ENCODE measurements at regions not wholly inside any gene's neighbourhood (a gene's known extent, or its start where the extent isn't known, plus 50 kb on each side); places are given as distances from the start of the nearest gene placed in this dataset.

- in situ Hi-C loops (cut with MboI; ENCODE audit: low sequenced_read_pairs) = no loop called here
- no peak overlapping the region for H3K4me3 ChIP-seq
- H3K27me3 ChIP-seq (ENCODE audit: low read depth) = peaks cover 14% of the 10 kb centered on the region
- no peaks in the 10 kb centered on the region for H3K36me3 ChIP-seq (replicated peaks)
- no peaks in the 10 kb centered on the region for H3K9me3 ChIP-seq
- DNase-seq (ENCODE audit: low spot score in 2 of 2) = no peak
- no peaks in the 10 kb centered on the region for H3K4me1 ChIP-seq
These were observed 183.2 kb upstream of the CD180 start for GRCh38 chr5:67379753-67380152.

DNA sequence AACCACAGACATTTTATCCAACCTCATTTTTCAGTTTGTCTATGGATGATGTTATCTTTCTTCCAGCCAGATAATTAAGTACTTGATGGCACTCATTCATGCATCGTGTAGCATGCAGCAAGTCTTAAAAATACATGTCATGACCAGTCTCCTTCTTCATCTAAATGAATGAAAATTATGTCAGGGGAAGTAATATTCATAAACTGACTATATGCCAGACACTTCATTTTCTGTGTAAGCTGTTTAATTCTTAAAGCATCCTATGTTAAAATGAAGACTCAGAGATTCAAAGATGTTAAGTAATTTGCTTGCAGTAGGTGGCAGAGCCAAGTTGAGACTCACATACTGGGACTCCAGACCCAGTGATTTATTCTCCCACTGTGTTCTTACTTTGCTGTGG lies 181.7 kb upstream of the CD180 start:
- DNase-seq (ENCODE audit: low spot score in 2 of 2) = no peak
- Histone ChIP-seq H3K36me3 (replicated peaks) (no peaks in the 10 kb centered on the region), H3K9me3 (no peaks in the 10 kb centered on the region), H3K4me1 (no peaks in the 10 kb centered on the region), H3K4me3 (no peak overlapping the region), H3K27me3 (ENCODE audit: low read depth) (peaks cover 6% of the 10 kb centered on the region; the same call in 1 of the 2 replicates)
- in situ Hi-C loops (cut with MboI; ENCODE audit: low sequenced_read_pairs) = no loop called here

DNA sequence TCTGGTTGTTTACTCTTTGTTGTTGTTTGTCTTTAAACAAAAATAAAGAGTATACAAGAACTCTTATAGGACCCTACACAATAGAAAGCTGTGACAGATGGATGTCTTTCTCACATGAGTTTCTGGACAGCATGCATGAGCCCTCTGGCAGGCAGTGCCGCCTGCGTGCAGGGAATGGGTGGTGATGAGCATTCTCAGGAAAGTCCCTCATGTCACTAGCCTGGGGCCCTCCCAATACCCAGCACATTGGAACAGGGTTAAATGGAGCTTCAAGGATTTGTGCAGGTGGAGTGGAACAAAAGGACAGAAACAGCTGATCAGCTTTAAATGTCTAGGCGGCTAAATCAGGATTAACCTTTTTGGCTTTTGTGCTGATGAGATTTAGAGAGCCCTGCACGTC lies 181.0 kb upstream of the CD180 start:
- Histone ChIP-seq H3K4me1 (no peaks in the 10 kb centered on the region), H3K4me3 (no peak overlapping the region), H3K9me3 (no peaks in the 10 kb centered on the region), H3K36me3 (replicated peaks) (no peaks in the 10 kb centered on the region), H3K27me3 (ENCODE audit: low read depth) (peaks cover 4% of the 10 kb centered on the region; the same call in 1 of the 2 replicates)
- peak; percentile 34 to 51 for DNase-seq (ENCODE audit: low spot score in 2 of 2)
- in situ Hi-C loops (cut with MboI; ENCODE audit: low sequenced_read_pairs) = no loop called here

DNA sequence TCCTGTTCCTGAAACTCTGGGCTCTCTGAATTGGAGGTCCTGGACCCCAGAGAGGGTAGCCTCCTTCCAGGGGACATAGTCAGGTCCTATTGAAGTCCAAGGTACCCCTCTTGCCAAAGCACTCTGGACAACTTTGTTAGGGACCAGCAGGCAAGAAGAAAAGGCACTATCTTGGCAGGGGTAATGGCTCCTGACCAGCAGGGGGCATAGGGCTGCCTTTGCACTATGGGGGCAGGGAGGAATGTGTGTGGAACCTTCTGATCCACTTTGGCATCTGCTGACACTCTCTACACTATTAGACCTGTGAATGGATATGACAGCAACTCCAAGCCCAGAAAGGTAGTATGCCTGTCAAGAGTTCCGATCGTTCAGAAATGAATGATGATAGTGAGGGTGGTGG lies 179.0 kb upstream of the CD180 start:
- Histone ChIP-seq H3K4me3 (no peak overlapping the region), H3K27me3 (ENCODE audit: low read depth) (no peaks in the 10 kb centered on the region), H3K4me1 (no peaks in the 10 kb centered on the region), H3K36me3 (replicated peaks) (no peaks in the 10 kb centered on the region), H3K9me3 (no peaks in the 10 kb centered on the region)
- in situ Hi-C loops (cut with MboI; ENCODE audit: low sequenced_read_pairs) = no loop called here
- no peak for DNase-seq (ENCODE audit: low spot score in 2 of 2)

DNA sequence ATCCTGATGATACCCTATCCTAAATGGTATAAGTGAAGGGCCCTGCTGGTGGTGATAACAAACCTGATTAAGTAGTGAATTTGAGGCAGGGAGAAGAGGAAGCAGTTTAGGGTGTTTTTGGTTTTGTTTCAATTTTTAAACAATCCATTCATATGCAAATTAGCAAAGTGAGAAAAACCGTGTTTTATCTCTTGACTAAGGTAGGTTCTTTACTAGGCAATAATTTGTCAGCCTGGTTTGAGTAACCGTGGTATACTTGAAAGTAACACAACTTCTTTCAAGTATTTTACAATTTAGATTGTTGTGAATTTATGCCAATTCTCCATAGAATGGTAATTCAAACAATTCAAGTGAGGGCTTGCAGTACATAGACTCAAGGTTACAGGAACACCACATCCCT lies 177.8 kb upstream of the CD180 start:
- DNase-seq (ENCODE audit: low spot score in 2 of 2) = no peak
- Histone ChIP-seq H3K4me1 (no peaks in the 10 kb centered on the region), H3K9me3 (no peaks in the 10 kb centered on the region), H3K4me3 (no peak overlapping the region), H3K36me3 (replicated peaks) (no peaks in the 10 kb centered on the region), H3K27me3 (ENCODE audit: low read depth) (no peaks in the 10 kb centered on the region)
- in situ Hi-C loops (cut with MboI; ENCODE audit: low sequenced_read_pairs) = no loop called here

GRCh38 chr5:67373518-67373917 lies 176.9 kb upstream of the CD180 start:
- Histone ChIP-seq H3K4me1 (no peaks in the 10 kb centered on the region), H3K27me3 (ENCODE audit: low read depth) (no peaks in the 10 kb centered on the region), H3K36me3 (replicated peaks) (no peaks in the 10 kb centered on the region), H3K4me3 (no peak overlapping the region), H3K9me3 (no peaks in the 10 kb centered on the region)
- no peak for DNase-seq (ENCODE audit: low spot score in 2 of 2)
- in situ Hi-C loops (cut with MboI; ENCODE audit: low sequenced_read_pairs) = no loop called here

- DNase-seq (ENCODE audit: low spot score in 2 of 2) = no peak
- Histone ChIP-seq H3K9me3 (no peaks in the 10 kb centered on the region), H3K27me3 (ENCODE audit: low read depth) (no peaks in the 10 kb centered on the region), H3K36me3 (replicated peaks) (no peaks in the 10 kb centered on the region), H3K4me1 (no peaks in the 10 kb centered on the region), H3K4me3 (no peak overlapping the region)
- in situ Hi-C loops (cut with MboI; ENCODE audit: low sequenced_read_pairs) = no loop called here
These were observed 176.3 kb upstream of the CD180 start for GRCh38 chr5:67372887-67373286.

DNA sequence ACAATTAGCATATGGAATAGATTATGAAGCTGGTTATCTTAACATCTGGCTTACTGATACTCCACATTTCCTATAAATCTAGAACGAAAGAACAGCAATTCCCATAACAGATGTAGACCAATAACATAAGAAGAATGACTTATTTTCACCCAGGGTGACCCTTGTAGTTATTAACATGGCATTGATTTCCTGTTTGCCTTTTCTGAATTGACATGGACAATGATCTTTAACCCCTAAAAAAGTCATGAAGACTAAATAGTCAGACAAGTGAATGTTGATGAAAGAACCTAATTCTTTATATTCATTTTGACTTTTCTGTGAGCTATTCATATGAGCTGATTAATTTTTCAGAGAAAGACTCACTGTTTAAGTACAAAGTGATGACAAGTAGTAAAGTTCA lies 175.3 kb upstream of the CD180 start:
- no peaks in the 10 kb centered on the region for H3K27me3 ChIP-seq (ENCODE audit: low read depth)
- no peaks in the 10 kb centered on the region for H3K4me1 ChIP-seq
- in situ Hi-C loops (cut with MboI; ENCODE audit: low sequenced_read_pairs) = no loop called here
- no peak for DNase-seq (ENCODE audit: low spot score in 2 of 2)
- no peaks in the 10 kb centered on the region for H3K9me3 ChIP-seq
- H3K36me3 ChIP-seq (replicated peaks) = no peaks in the 10 kb centered on the region
- H3K4me3 ChIP-seq = no peak overlapping the region

DNA sequence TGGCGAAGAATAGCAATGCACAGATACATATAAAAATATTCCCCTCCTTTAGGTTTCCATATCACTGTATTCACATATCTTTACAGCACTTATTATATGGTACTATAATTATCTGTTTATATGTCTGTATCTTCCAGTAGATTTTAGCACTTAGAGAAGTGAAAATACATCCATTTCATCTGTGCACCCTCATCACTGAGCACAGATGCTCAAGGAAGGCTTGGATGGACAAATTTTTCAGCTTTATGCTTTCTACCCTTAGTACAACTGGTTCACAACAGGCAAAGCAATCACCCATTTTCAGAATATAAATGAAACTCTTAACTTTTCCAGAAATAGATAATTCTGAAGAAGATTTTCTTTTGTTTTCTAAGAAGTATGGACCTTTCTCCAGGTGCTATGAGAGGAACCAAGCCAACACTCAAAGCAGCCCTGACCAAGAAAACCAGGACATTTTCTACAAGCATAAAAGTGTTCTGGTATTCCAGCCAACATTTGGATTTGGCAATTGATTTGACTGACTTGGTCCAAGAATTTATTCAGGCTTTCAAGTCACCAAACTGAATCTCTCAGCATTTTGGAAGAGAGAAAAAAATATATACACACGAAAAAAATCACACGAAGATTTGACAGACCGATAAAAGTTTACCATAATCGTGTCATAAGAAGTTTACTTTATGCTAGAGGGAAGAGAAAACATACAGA lies 170.2 kb upstream of the CD180 start:
- H3K4me1 ChIP-seq = no peaks in the 10 kb centered on the region
- no peak for DNase-seq (ENCODE audit: low spot score in 2 of 2)
- H3K36me3 ChIP-seq (replicated peaks) = no peaks in the 10 kb centered on the region
- H3K27me3 ChIP-seq (ENCODE audit: low read depth) = no peaks in the 10 kb centered on the region
- H3K9me3 ChIP-seq = no peaks in the 10 kb centered on the region
- H3K4me3 ChIP-seq = no peak overlapping the region
- in situ Hi-C loops (cut with MboI; ENCODE audit: low sequenced_read_pairs) = no loop called here

- DNase-seq (ENCODE audit: low spot score in 2 of 2) = no peak
- in situ Hi-C loops (cut with MboI; ENCODE audit: low sequenced_read_pairs) = no loop called here
These were observed 169.7 kb upstream of the CD180 start for GRCh38 chr5:67366276-67366675.

GRCh38 chr5:67364381-67364970 lies 167.9 kb upstream of the CD180 start:
- no peak overlapping the region for H3K4me3 ChIP-seq
- H3K36me3 ChIP-seq (replicated peaks) = no peaks in the 10 kb centered on the region
- H3K9me3 ChIP-seq = no peaks in the 10 kb centered on the region
- no peak for DNase-seq (ENCODE audit: low spot score in 2 of 2)
- no peaks in the 10 kb centered on the region for H3K4me1 ChIP-seq
- in situ Hi-C loops (cut with MboI; ENCODE audit: low sequenced_read_pairs) = no loop called here
- no peaks in the 10 kb centered on the region for H3K27me3 ChIP-seq (ENCODE audit: low read depth)

More at GRCh38 chr5:67366276-67366675, 169.7 kb upstream of the CD180 start:
- Histone ChIP-seq H3K4me3 (no peak overlapping the region), H3K27me3 (ENCODE audit: low read depth) (no peaks in the 10 kb centered on the region), H3K9me3 (no peaks in the 10 kb centered on the region), H3K4me1 (no peaks in the 10 kb centered on the region), H3K36me3 (replicated peaks) (no peaks in the 10 kb centered on the region)

DNA sequence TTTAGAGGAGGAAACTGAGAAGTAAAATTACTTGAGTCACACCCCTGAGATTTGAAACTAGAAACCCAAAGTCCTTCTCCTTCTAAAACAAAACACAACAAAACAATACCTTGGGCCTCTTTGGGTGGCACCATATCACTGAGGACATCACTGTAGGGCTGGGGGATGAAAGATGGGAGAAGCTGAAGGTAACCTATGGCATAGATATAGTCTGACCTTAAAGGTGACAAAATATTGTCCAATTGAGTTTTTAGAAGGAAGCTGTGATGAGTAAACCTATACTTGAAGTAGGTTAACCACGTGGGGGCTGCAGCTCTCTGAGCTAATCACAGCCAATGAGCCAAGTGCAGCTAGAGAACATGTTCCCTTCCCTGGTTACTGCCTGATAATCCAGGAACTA lies 167.4 kb upstream of the CD180 start:
- DNase-seq (ENCODE audit: low spot score in 2 of 2) = no peak
- Histone ChIP-seq H3K4me3 (no peak overlapping the region), H3K9me3 (no peaks in the 10 kb centered on the region), H3K4me1 (no peaks in the 10 kb centered on the region), H3K36me3 (replicated peaks) (no peaks in the 10 kb centered on the region), H3K27me3 (ENCODE audit: low read depth) (no peaks in the 10 kb centered on the region)
- in situ Hi-C loops (cut with MboI; ENCODE audit: low sequenced_read_pairs) = no loop called here

DNA sequence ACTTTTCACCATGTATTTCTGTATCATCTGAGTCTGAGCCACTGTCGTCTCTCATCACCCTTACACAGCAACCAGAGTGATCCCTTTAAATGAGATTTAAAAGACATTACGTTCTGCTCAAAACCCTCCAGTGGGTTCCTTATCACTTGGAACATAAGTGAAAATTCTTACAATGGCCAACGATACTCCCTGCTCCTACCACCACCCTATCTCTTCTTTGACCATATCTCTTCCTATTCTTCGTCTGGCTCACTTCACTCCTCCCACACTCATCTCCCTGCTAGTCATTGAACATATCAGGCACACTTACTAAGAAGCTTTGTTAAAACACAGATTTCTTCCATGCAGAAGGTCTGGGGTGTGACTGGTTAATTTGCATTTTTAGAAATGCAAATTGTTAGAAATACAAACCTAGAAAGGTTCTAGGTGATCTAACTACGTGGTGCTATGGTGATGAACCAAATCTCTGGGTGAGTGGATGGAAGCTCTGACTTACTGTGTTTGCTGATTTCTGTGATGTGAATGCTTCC lies 166.6 kb upstream of the CD180 start:
- Histone ChIP-seq H3K9me3 (no peaks in the 10 kb centered on the region), H3K4me1 (no peaks in the 10 kb centered on the region), H3K36me3 (replicated peaks) (no peaks in the 10 kb centered on the region), H3K4me3 (no peak overlapping the region), H3K27me3 (ENCODE audit: low read depth) (no peaks in the 10 kb centered on the region)
- in situ Hi-C loops (cut with MboI; ENCODE audit: low sequenced_read_pairs) = no loop called here
- DNase-seq (ENCODE audit: low spot score in 2 of 2) = no peak

- in situ Hi-C loops (cut with MboI; ENCODE audit: low sequenced_read_pairs) = no loop called here
These were observed 165.5 kb upstream of the CD180 start for GRCh38 chr5:67361932-67362729.

More at GRCh38 chr5:67361932-67362729, 165.5 kb upstream of the CD180 start:
- H3K4me3 ChIP-seq = no peak overlapping the region
- H3K9me3 ChIP-seq = no peaks in the 10 kb centered on the region
- H3K27me3 ChIP-seq (ENCODE audit: low read depth) = no peaks in the 10 kb centered on the region
- no peaks in the 10 kb centered on the region for H3K4me1 ChIP-seq
- H3K36me3 ChIP-seq (replicated peaks) = no peaks in the 10 kb centered on the region
- no peak for DNase-seq (ENCODE audit: low spot score in 2 of 2)

Data from HAP-1 (cell line).